ENCODE measurements at regions not wholly inside any gene's neighbourhood (a gene's known extent, or its start where the extent isn't known, plus 50 kb on each side); places are given as distances from the start of the nearest gene placed in this dataset.

- TF ChIP-seq CTCF (IDR thresholded peaks at IDR 0.05; ENCODE audit: poor library complexity), result no peak
- TF ChIP-seq EZH2 (IDR thresholded peaks at IDR 0.05; ENCODE audit: borderline replicate concordance), result no peak
- TF ChIP-seq EZH2phosphoT487 (IDR thresholded peaks at IDR 0.05; ENCODE audit: low read depth, severe bottlenecking, unreplicated experiment), result no peak
Observed at GRCh38 chr4:33714971-33715370, 2529.3 kb downstream of the ARAP2 start.
